ENCODE measurements at regions not wholly inside any gene's neighbourhood (a gene's known extent, or its start where the extent isn't known, plus 50 kb on each side); places are given as distances from the start of the nearest gene placed in this dataset.

- TF ChIP-seq GATA2 (IDR thresholded peaks at IDR 0.05; ENCODE audit: low read depth, low read length) (no peak), GATA3 (IDR thresholded peaks at IDR 0.05; ENCODE audit: low read depth, low read length) (no peak)
Observed at GRCh38 chr6:9121549-9121948, 686.2 kb upstream of the SLC35B3 start.

Data from SH-SY5Y (cell line).